Natural killer cell (primary cell): ENCODE measurements at regions not wholly inside any gene's neighbourhood (a gene's known extent, or its start where the extent isn't known, plus 50 kb on each side); places are given as distances from the start of the nearest gene placed in this dataset.

Experiments used
- ATAC-seq, 3 donors: fragments of 150-1000 bp in 2 of 3; fragments of 200-7000 bp in 1 of 3; cut with Tn5 transposase; 1 replicate in 1 of 3; 2 replicates in 2 of 3; pipeline ENCODE4 v1.10.0; 2021; ENCODE audit warnings: mild to moderate bottlenecking in 2 of 3, moderate library complexity in 2 of 3
- DNase-seq, 2 donors: peaks; one replicate each; pipeline versions ENCODE4 v3.0.0 to v3.0.0-alpha.2; 2013 to 2021; ENCODE audit warnings: mixed read lengths in 1 of 2
- H3K27ac ChIP-seq: one replicate; pipeline ENCODE4 v1.5.1; 2013; ENCODE audit warnings: mild to moderate bottlenecking, low read length
- H3K27me3 ChIP-seq: one replicate; pipeline ENCODE4 v1.6.1; 2013; ENCODE audit warnings: low read length; ENCODE audit not compliant: control insufficient read depth, insufficient read depth
- H3K36me3 ChIP-seq: one replicate; pipeline ENCODE4 v1.6.1; 2013; ENCODE audit warnings: low read length; ENCODE audit not compliant: control insufficient read depth, insufficient read depth
- H3K4me1 ChIP-seq: one replicate; pipeline ENCODE4 v1.6.1; 2013; ENCODE audit warnings: low read length; ENCODE audit not compliant: control insufficient read depth, insufficient read depth
- H3K4me3 ChIP-seq: one replicate; pipeline ENCODE4 v1.5.1; 2013; ENCODE audit warnings: low read length
- H3K9me3 ChIP-seq: one replicate; pipeline ENCODE4 v1.6.1; 2013; ENCODE audit warnings: low read length; ENCODE audit not compliant: control insufficient read depth, insufficient read depth
- H3K27ac Mint-ChIP-seq, 2 donors: one replicate each; pipeline ENCODE4 v1.8.0; 2022; ENCODE audit warnings: mild to moderate bottlenecking in 2 of 2, mixed read lengths in 2 of 2, moderate library complexity in 1 of 2
- H3K27me3 Mint-ChIP-seq, 2 donors: one replicate each; pipeline ENCODE4 v1.8.0; 2022; ENCODE audit warnings: low read depth in 2 of 2, mixed read lengths in 2 of 2
- H3K36me3 Mint-ChIP-seq: one replicate; pipeline ENCODE4 v1.8.0; 2022; ENCODE audit warnings: mixed read lengths
- H3K4me1 Mint-ChIP-seq, 2 donors: one replicate each; pipeline ENCODE4 v1.8.0; 2022; ENCODE audit warnings: mixed read lengths in 2 of 2
- H3K4me3 Mint-ChIP-seq: one replicate; pipeline ENCODE4 v1.8.0; 2022; ENCODE audit warnings: mild to moderate bottlenecking, moderate library complexity, mixed read lengths
- H3K9me3 Mint-ChIP-seq, 2 donors: one replicate each; pipeline ENCODE4 v1.8.0; 2022; ENCODE audit warnings: mixed read lengths in 2 of 2
- CTCF ChIP-seq: fragments of 200-600 bp; IDR thresholded peaks from one replicate; pipeline ENCODE4 v1.8.0; 2022; ENCODE audit warnings: antibody characterized with exemption
- WGBS: methylation state at CpG from one replicate; pipeline ENCODE4 v1.1.7; 2013; ENCODE audit warnings: missing lambda C conversion rate; ENCODE audit not compliant: insufficient coverage; 5-methylcytosine and 5-hydroxymethylcytosine counted together
- intact Hi-C: fragments of 100-400 bp; cut with micrococcal nuclease; formaldehyde crosslinking; loops from one replicate; pipeline ENCODE4 v1.14.2; 2022

GRCh38 chrY:20961512-20961911 is 205.6 kb downstream of the RPS4Y2 start:
- no peaks in the 10 kb centered on the region for H3K9me3 Mint-ChIP-seq
- Histone ChIP-seq H3K36me3 (no peaks in the 10 kb centered on the region), H3K27ac (no peak overlapping the region), H3K4me1 (peaks cover 7% of the 10 kb centered on the region), H3K9me3 (no peaks in the 10 kb centered on the region), H3K4me3 (no peak overlapping the region), H3K27me3 (no peaks in the 10 kb centered on the region)
- no peaks in the 10 kb centered on the region for H3K27me3 Mint-ChIP-seq
- peaks cover 0 to 9% of the 10 kb centered on the region in 2 donors for H3K4me1 Mint-ChIP-seq
- no peak for TF ChIP-seq CTCF
- no peaks in the 10 kb centered on the region for H3K36me3 Mint-ChIP-seq
- DNase-seq, result peak in 1 of 2 donors; percentile 7
- no peak overlapping the region for H3K27ac Mint-ChIP-seq
- WGBS, result no CpG with 5 or more reads among the region's 2 CpGs
- intact Hi-C loops, result no loop called here
- ATAC-seq, result no peak
- H3K4me3 Mint-ChIP-seq, result no peak overlapping the region

GRCh38 chrY:20967828-20968227 is 211.9 kb downstream of the RPS4Y2 start:
- TF ChIP-seq CTCF, result no peak
- no peak overlapping the region for H3K27ac Mint-ChIP-seq
- H3K4me1 Mint-ChIP-seq, result no peaks in the 10 kb centered on the region
- DNase-seq (no peak), ATAC-seq (no peak)
- no peaks in the 10 kb centered on the region for H3K36me3 Mint-ChIP-seq
- no peaks in the 10 kb centered on the region for H3K4me1 ChIP-seq
- no peak overlapping the region for H3K4me3 Mint-ChIP-seq
- no peaks in the 10 kb centered on the region for H3K9me3 ChIP-seq
- no peak overlapping the region for H3K27ac ChIP-seq
- no peaks in the 10 kb centered on the region for H3K27me3 ChIP-seq
- no peaks in the 10 kb centered on the region for H3K9me3 Mint-ChIP-seq
- no peaks in the 10 kb centered on the region for H3K36me3 ChIP-seq
- H3K4me3 ChIP-seq, result no peak overlapping the region
- intact Hi-C loops, result no loop called here
- H3K27me3 Mint-ChIP-seq, result no peaks in the 10 kb centered on the region

- Histone ChIP-seq H3K36me3 (no peaks in the 10 kb centered on the region), H3K4me3 (no peak overlapping the region), H3K4me1 (no peaks in the 10 kb centered on the region), H3K27me3 (no peaks in the 10 kb centered on the region), H3K9me3 (no peaks in the 10 kb centered on the region), H3K27ac (no peak overlapping the region)
- intact Hi-C loops, result no loop called here
- ATAC-seq (no peak), DNase-seq (peak in 1 of 2 donors; percentile 37)
- Mint-ChIP-seq H3K27ac (no peak overlapping the region), H3K9me3 (no peaks in the 10 kb centered on the region), H3K4me1 (no peaks in the 10 kb centered on the region), H3K4me3 (no peak overlapping the region), H3K27me3 (no peaks in the 10 kb centered on the region), H3K36me3 (no peaks in the 10 kb centered on the region)
- WGBS, result 67% methylated on average over 1 of the region's 1 CpG
- TF ChIP-seq CTCF, result no peak
Observed at GRCh38 chrY:20968237-20968636, 212.3 kb downstream of the RPS4Y2 start.

- Histone ChIP-seq H3K36me3 (no peaks in the 10 kb centered on the region), H3K4me3 (no peak overlapping the region), H3K27ac (no peak overlapping the region), H3K9me3 (no peaks in the 10 kb centered on the region), H3K27me3 (no peaks in the 10 kb centered on the region), H3K4me1 (no peaks in the 10 kb centered on the region)
- no peak overlapping the region for H3K27ac Mint-ChIP-seq
- intact Hi-C loops, result no loop called here
- no peaks in the 10 kb centered on the region for H3K4me1 Mint-ChIP-seq
- ATAC-seq (no peak), DNase-seq (no peak)
- TF ChIP-seq CTCF, result no peak
- no peaks in the 10 kb centered on the region for H3K27me3 Mint-ChIP-seq
- H3K4me3 Mint-ChIP-seq, result no peak overlapping the region
- no peaks in the 10 kb centered on the region for H3K9me3 Mint-ChIP-seq
- H3K36me3 Mint-ChIP-seq, result no peaks in the 10 kb centered on the region
Observed at GRCh38 chrY:20971371-20971770, 215.5 kb downstream of the RPS4Y2 start.
